ENCODE measurements at regions not wholly inside any gene's neighbourhood (a gene's known extent, or its start where the extent isn't known, plus 50 kb on each side); places are given as distances from the start of the nearest gene placed in this dataset.

DNA sequence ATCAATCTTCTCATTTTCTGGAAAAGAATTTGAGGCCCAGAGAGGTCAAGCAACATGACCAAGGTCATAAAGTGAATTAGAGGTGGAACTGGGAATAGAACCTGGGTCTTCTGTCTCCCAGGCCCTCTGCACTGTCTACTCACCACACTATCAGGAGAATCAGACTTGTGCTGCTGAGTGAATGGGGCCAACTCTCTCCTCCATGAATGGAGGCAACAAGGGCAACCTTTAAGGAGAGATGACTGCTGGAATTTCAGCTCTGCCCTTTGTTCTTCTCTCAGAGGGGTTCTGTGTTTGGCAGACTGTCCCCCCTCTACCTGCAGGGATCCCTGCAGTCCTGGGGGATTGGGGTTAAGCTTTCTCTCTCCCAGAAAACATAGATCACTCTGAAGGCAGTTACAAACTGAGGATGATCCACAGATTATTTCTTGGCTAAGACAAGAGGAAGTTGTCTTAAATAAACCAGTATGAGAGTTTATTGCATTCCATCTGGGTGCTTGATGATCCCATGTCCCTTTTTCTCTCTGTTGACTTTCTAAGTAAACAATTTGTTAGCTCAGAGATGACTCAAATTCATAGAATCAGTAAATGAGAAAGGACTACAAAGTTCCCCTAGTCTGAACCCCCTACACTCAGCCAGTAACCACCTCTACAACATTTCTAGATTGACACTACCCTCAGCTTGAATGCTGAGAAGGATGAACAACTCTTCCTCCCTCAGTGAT is 99.0 kb upstream of the LIPC start:
- peak overlapping the region; percentile 80 to 99 for H3K27ac ChIP-seq (ENCODE audit: low read depth in 1 of 2, low read length in 2 of 2)
- no peak overlapping the region for H3K4me3 ChIP-seq (ENCODE audit: low read depth in 1 of 3, low read length in 3 of 3)
- peak overlapping the region in 1 of 2 donors; percentile 62 for H3K9ac ChIP-seq (ENCODE audit: low read depth in 1 of 2, low read length in 2 of 2)
- no peak for DNase-seq (ENCODE audit: low spot score)
- TF ChIP-seq HNF4G (IDR thresholded peaks at IDR 0.05) (no peak), FOXA1 (IDR thresholded peaks at IDR 0.05) (peak; percentile 85), GABPA (IDR thresholded peaks at IDR 0.05 in 1 of 2, conservative IDR thresholded peaks at IDR 0.05 in 1 of 2) (no peak), EGR1 (IDR thresholded peaks at IDR 0.05; ENCODE audit: low read depth in 2 of 2) (no peak), RXRA (IDR thresholded peaks at IDR 0.05) (peak; percentile 31 to 77), YY1 (IDR thresholded peaks at IDR 0.05) (peak; percentile 59), NR2F2 (IDR thresholded peaks at IDR 0.05) (no peak), JUND (IDR thresholded peaks at IDR 0.05) (peak in 1 of 2 donors; percentile 69), TAF1 (conservative IDR thresholded peaks at IDR 0.05) (no peak), HNF4A (conservative IDR thresholded peaks at IDR 0.05) (peak; percentile 52 to 59), SP1 (IDR thresholded peaks at IDR 0.05) (peak; percentile 62), RAD21 (IDR thresholded peaks at IDR 0.05) (peak; percentile 46 to 49), FOXA2 (IDR thresholded peaks at IDR 0.05) (peak; percentile 78)
- TF ChIP-seq, protein P1, sequence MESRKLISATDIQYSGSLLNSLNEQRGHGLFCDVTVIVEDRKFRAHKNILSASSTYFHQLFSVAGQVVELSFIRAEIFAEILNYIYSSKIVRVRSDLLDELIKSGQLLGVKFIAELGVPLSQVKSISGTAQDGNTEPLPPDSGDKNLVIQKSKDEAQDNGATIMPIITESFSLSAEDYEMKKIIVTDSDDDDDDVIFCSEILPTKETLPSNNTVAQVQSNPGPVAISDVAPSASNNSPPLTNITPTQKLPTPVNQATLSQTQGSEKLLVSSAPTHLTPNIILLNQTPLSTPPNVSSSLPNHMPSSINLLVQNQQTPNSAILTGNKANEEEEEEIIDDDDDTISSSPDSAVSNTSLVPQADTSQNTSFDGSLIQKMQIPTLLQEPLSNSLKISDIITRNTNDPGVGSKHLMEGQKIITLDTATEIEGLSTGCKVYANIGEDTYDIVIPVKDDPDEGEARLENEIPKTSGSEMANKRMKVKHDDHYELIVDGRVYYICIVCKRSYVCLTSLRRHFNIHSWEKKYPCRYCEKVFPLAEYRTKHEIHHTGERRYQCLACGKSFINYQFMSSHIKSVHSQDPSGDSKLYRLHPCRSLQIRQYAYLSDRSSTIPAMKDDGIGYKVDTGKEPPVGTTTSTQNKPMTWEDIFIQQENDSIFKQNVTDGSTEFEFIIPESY (IDR thresholded peaks at IDR 0.05) = peak; percentile 43
- TF ChIP-seq, protein P2, sequence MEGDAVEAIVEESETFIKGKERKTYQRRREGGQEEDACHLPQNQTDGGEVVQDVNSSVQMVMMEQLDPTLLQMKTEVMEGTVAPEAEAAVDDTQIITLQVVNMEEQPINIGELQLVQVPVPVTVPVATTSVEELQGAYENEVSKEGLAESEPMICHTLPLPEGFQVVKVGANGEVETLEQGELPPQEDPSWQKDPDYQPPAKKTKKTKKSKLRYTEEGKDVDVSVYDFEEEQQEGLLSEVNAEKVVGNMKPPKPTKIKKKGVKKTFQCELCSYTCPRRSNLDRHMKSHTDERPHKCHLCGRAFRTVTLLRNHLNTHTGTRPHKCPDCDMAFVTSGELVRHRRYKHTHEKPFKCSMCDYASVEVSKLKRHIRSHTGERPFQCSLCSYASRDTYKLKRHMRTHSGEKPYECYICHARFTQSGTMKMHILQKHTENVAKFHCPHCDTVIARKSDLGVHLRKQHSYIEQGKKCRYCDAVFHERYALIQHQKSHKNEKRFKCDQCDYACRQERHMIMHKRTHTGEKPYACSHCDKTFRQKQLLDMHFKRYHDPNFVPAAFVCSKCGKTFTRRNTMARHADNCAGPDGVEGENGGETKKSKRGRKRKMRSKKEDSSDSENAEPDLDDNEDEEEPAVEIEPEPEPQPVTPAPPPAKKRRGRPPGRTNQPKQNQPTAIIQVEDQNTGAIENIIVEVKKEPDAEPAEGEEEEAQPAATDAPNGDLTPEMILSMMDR (IDR thresholded peaks at IDR 0.05; ENCODE audit: low read depth, low read length, missing input control) = no peak
- TF ChIP-seq, protein P3, sequence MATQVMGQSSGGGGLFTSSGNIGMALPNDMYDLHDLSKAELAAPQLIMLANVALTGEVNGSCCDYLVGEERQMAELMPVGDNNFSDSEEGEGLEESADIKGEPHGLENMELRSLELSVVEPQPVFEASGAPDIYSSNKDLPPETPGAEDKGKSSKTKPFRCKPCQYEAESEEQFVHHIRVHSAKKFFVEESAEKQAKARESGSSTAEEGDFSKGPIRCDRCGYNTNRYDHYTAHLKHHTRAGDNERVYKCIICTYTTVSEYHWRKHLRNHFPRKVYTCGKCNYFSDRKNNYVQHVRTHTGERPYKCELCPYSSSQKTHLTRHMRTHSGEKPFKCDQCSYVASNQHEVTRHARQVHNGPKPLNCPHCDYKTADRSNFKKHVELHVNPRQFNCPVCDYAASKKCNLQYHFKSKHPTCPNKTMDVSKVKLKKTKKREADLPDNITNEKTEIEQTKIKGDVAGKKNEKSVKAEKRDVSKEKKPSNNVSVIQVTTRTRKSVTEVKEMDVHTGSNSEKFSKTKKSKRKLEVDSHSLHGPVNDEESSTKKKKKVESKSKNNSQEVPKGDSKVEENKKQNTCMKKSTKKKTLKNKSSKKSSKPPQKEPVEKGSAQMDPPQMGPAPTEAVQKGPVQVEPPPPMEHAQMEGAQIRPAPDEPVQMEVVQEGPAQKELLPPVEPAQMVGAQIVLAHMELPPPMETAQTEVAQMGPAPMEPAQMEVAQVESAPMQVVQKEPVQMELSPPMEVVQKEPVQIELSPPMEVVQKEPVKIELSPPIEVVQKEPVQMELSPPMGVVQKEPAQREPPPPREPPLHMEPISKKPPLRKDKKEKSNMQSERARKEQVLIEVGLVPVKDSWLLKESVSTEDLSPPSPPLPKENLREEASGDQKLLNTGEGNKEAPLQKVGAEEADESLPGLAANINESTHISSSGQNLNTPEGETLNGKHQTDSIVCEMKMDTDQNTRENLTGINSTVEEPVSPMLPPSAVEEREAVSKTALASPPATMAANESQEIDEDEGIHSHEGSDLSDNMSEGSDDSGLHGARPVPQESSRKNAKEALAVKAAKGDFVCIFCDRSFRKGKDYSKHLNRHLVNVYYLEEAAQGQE (IDR thresholded peaks at IDR 0.05) = peak; percentile 10
- TF ChIP-seq, protein P4, sequence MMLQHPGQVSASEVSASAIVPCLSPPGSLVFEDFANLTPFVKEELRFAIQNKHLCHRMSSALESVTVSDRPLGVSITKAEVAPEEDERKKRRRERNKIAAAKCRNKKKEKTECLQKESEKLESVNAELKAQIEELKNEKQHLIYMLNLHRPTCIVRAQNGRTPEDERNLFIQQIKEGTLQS (IDR thresholded peaks at IDR 0.05) = peak; percentile 22
- TF ChIP-seq, protein P5, sequence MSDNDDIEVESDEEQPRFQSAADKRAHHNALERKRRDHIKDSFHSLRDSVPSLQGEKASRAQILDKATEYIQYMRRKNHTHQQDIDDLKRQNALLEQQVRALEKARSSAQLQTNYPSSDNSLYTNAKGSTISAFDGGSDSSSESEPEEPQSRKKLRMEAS (IDR thresholded peaks at IDR 0.05) = peak; percentile 48
- no peaks in the 10 kb centered on the region for H3K9me3 ChIP-seq (ENCODE audit: control insufficient read depth in 4 of 4, low read length in 3 of 4)
- peaks cover 11 to 43% (median 31%) of the 10 kb centered on the region in 4 donors for H3K4me1 ChIP-seq (ENCODE audit: control insufficient read depth in 4 of 4, insufficient read depth in 4 of 4, low read length in 3 of 4)
- no peaks in the 10 kb centered on the region for H3K36me3 ChIP-seq (ENCODE audit: control insufficient read depth in 4 of 4, insufficient read depth in 3 of 4, low read depth in 1 of 4, low read length in 3 of 4)
- no peaks in the 10 kb centered on the region for H3K27me3 ChIP-seq (ENCODE audit: control insufficient read depth in 4 of 4, insufficient read depth in 4 of 4, low read length in 3 of 4)

Measured in liver (tissue), 7 donors.